Activated CD4-positive, alpha-beta T cell treated with anti-CD3 and anti-CD28 coated beads, Interleukin-2, amount 50 U/mL, for 1 hour (primary cell): ENCODE measurements at regions not wholly inside any gene's neighbourhood (a gene's known extent, or its start where the extent isn't known, plus 50 kb on each side); places are given as distances from the start of the nearest gene placed in this dataset.
"Not testable (repeated sequence)": the region's sequence is repeated elsewhere in the genome, so short reads cannot be mapped to it uniquely, and the experiment has no call there.

ENCODE experiments used
- DNase-seq: peaks from one replicate; pipeline ENCODE4 v3.0.0-alpha.2; 2020

GRCh38 chr12:97714107-97714563 lies 251.5 kb downstream of the RMST start:
- DNase-seq, result no peak

- DNase-seq, result no peak
Observed at GRCh38 chr12:97716356-97716755, 253.8 kb downstream of the RMST start.

- DNase-seq, result not testable (repeated sequence)
Observed at GRCh38 chr12:97723801-97724200, 261.2 kb downstream of the RMST start.

GRCh38 chr12:97745406-97746101 lies 282.9 kb downstream of the RMST start:
- DNase-seq, result no peak

GRCh38 chr12:97748298-97748697 lies 285.7 kb downstream of the RMST start:
- DNase-seq, result no peak

- no peak for DNase-seq
Observed at GRCh38 chr12:97751704-97752103, 289.1 kb downstream of the RMST start.

GRCh38 chr12:97752129-97752528 lies 289.5 kb downstream of the RMST start:
- DNase-seq, result no peak

GRCh38 chr12:97753332-97753731 lies 290.7 kb downstream of the RMST start:
- DNase-seq, result no peak

GRCh38 chr12:97754306-97754705 lies 291.7 kb downstream of the RMST start:
- DNase-seq, result no peak

- DNase-seq, result no peak
Observed at GRCh38 chr12:97756066-97756666, 293.6 kb downstream of the RMST start.

GRCh38 chr12:97756741-97757140 lies 294.1 kb downstream of the RMST start:
- no peak for DNase-seq

- DNase-seq, result no peak
Observed at GRCh38 chr12:97757481-97758193, 295.0 kb downstream of the RMST start.

GRCh38 chr12:97758194-97758501 lies 295.5 kb downstream of the RMST start:
- DNase-seq, result no peak

GRCh38 chr12:97758586-97758985 lies 296.0 kb downstream of the RMST start:
- DNase-seq, result no peak

- no peak for DNase-seq
Observed at GRCh38 chr12:97760601-97761000, 298.0 kb downstream of the RMST start.

- DNase-seq, result no peak
Observed at GRCh38 chr12:97763113-97763512, 300.5 kb downstream of the RMST start.

- DNase-seq, result no peak
Observed at GRCh38 chr12:97764700-97765099, 302.1 kb downstream of the RMST start.

- DNase-seq, result no peak
Observed at GRCh38 chr12:97767347-97767746, 304.7 kb downstream of the RMST start.

- no peak for DNase-seq
Observed at GRCh38 chr12:97778111-97778510, 315.5 kb downstream of the RMST start.

- DNase-seq, result no peak
Observed at GRCh38 chr12:97781342-97781741, 318.7 kb downstream of the RMST start.

GRCh38 chr12:97784904-97785303 lies 322.3 kb downstream of the RMST start:
- DNase-seq, result no peak

GRCh38 chr12:97790281-97790680 lies 327.7 kb downstream of the RMST start:
- DNase-seq, result no peak

- no peak for DNase-seq
Observed at GRCh38 chr12:97797473-97797872, 334.9 kb downstream of the RMST start.

GRCh38 chr12:97800561-97800960 lies 338.0 kb downstream of the RMST start:
- no peak for DNase-seq
